ENCODE measurements at regions not wholly inside any gene's neighbourhood (a gene's known extent, or its start where the extent isn't known, plus 50 kb on each side); places are given as distances from the start of the nearest gene placed in this dataset.

GRCh38 chr6:22621701-22622100 is 52.3 kb downstream of the HDGFL1 start:
- no peak for TF ChIP-seq CTCF (IDR thresholded peaks at IDR 0.05 in 8 of 11, conservative IDR thresholded peaks at IDR 0.05 in 3 of 11)
- TF ChIP-seq POLR2A (IDR thresholded peaks at IDR 0.05), result no peak
- no peak for TF ChIP-seq POLR2AphosphoS5 (IDR thresholded peaks at IDR 0.05)
- H3K4me3 ChIP-seq, result no peak overlapping the region
- H3K27me3 ChIP-seq (replicated peaks in 1 of 7), result no peaks in the 10 kb centered on the region
- H3K4me1 ChIP-seq, result no peaks in the 10 kb centered on the region
- peak overlapping the region in 2 of 8 donors; percentile 54 to 58 for H3K27ac ChIP-seq
- intact Hi-C loops (cut with DNase I; ENCODE audit: low total_unique reads), result no loop called here
- H3K9me3 ChIP-seq, result peaks cover 0 to 47% (median 31%) of the 10 kb centered on the region in 8 donors
- no peaks in the 10 kb centered on the region for H3K36me3 ChIP-seq
- no peak for DNase-seq

- H3K27me3 ChIP-seq (replicated peaks in 1 of 7), result no peaks in the 10 kb centered on the region
- H3K9me3 ChIP-seq, result peaks cover 0 to 48% (median 34%) of the 10 kb centered on the region in 8 donors
- peak overlapping the region in 7 of 8 donors; percentile 24 to 58 (median 41) for H3K27ac ChIP-seq
- no peaks in the 10 kb centered on the region for H3K36me3 ChIP-seq
- intact Hi-C loops (cut with DNase I; ENCODE audit: low total_unique reads), result no loop called here
- DNase-seq, result no peak
- H3K4me1 ChIP-seq, result no peaks in the 10 kb centered on the region
- no peak overlapping the region for H3K4me3 ChIP-seq
- no peak for TF ChIP-seq POLR2A (IDR thresholded peaks at IDR 0.05)
- TF ChIP-seq CTCF (IDR thresholded peaks at IDR 0.05 in 8 of 11, conservative IDR thresholded peaks at IDR 0.05 in 3 of 11), result no peak
- no peak for TF ChIP-seq POLR2AphosphoS5 (IDR thresholded peaks at IDR 0.05)
These were observed 53.0 kb downstream of the HDGFL1 start for GRCh38 chr6:22622351-22622750.

GRCh38 chr6:22622813-22623212 is 53.4 kb downstream of the HDGFL1 start:
- no peak for DNase-seq
- H3K27ac ChIP-seq, result peak overlapping the region in 7 of 8 donors; percentile 26 to 58 (median 41)
- no peak overlapping the region for H3K4me3 ChIP-seq
- H3K27me3 ChIP-seq (replicated peaks in 1 of 7), result no peaks in the 10 kb centered on the region
- H3K9me3 ChIP-seq, result peaks cover 0 to 48% (median 35%) of the 10 kb centered on the region in 8 donors
- no peaks in the 10 kb centered on the region for H3K36me3 ChIP-seq
- TF ChIP-seq POLR2A (IDR thresholded peaks at IDR 0.05) (no peak), CTCF (IDR thresholded peaks at IDR 0.05 in 8 of 11, conservative IDR thresholded peaks at IDR 0.05 in 3 of 11) (no peak), POLR2AphosphoS5 (IDR thresholded peaks at IDR 0.05) (no peak)
- WGBS, 5 donors, result 48 to 74% (median 70%) methylated on average over 3 of the region's 3 CpGs
- intact Hi-C loops (cut with DNase I; ENCODE audit: low total_unique reads), result no loop called here
- H3K4me1 ChIP-seq, result no peaks in the 10 kb centered on the region

GRCh38 chr6:22627644-22628043 is 58.3 kb downstream of the HDGFL1 start:
- no peaks in the 10 kb centered on the region for H3K27me3 ChIP-seq (replicated peaks in 1 of 7)
- no peak for DNase-seq
- no peak overlapping the region for H3K27ac ChIP-seq
- intact Hi-C loops (cut with DNase I; ENCODE audit: low total_unique reads), result no loop called here
- no peaks in the 10 kb centered on the region for H3K4me1 ChIP-seq
- no peaks in the 10 kb centered on the region for H3K36me3 ChIP-seq
- no peak for TF ChIP-seq POLR2A (IDR thresholded peaks at IDR 0.05)
- no peak for TF ChIP-seq CTCF (IDR thresholded peaks at IDR 0.05 in 8 of 11, conservative IDR thresholded peaks at IDR 0.05 in 3 of 11)
- no peak for TF ChIP-seq POLR2AphosphoS5 (IDR thresholded peaks at IDR 0.05)
- no peak overlapping the region for H3K4me3 ChIP-seq
- WGBS, 5 donors, result 70 to 81% (median 75%) methylated on average over 2 of the region's 2 CpGs
- H3K9me3 ChIP-seq, result peaks cover 0 to 38% (median 22%) of the 10 kb centered on the region in 8 donors
